CD8-positive, alpha-beta memory T cell (primary cell): ENCODE measurements at regions not wholly inside any gene's neighbourhood (a gene's known extent, or its start where the extent isn't known, plus 50 kb on each side); places are given as distances from the start of the nearest gene placed in this dataset.

ENCODE experiments used
- CTCF ChIA-PET: fragments of 350-600 bp; sonication (Branson Sonifier 250); formaldehyde crosslinking; loops from one replicate; lab custom pipeline; 2021; ENCODE audit warnings: antibody characterized with exemption; lab: Charles Lee
- POLR2A ChIA-PET: fragments of 350-600 bp; sonication (Branson Sonifier 250); formaldehyde crosslinking; loops from one replicate; lab custom pipeline; 2021; ENCODE audit warnings: antibody characterized with exemption; lab: Charles Lee
- DNase-seq, 5 donors: peaks; one replicate each; pipeline versions ENCODE4 v3.0.0 to v3.0.0-alpha.2; 2020 to 2022; ENCODE audit warnings: mixed read lengths in 1 of 5
- H3K27ac ChIP-seq: one replicate; pipeline ENCODE4 v1.7.0; 2013; ENCODE audit warnings: low read depth, mild to moderate bottlenecking, low read length, moderate library complexity
- H3K27me3 ChIP-seq: 2 replicates; pipeline ENCODE4 v1.7.0; 2013; ENCODE audit warnings: low read length, mild to moderate bottlenecking; ENCODE audit not compliant: insufficient read depth, poor library complexity, severe bottlenecking
- H3K36me3 ChIP-seq: 2 replicates; pipeline ENCODE4 v1.7.0; 2013; ENCODE audit warnings: mild to moderate bottlenecking, low read length, moderate library complexity; ENCODE audit not compliant: insufficient read depth
- H3K4me1 ChIP-seq: 2 replicates; pipeline ENCODE4 v1.7.0; 2013; ENCODE audit warnings: mild to moderate bottlenecking, low read length, moderate library complexity; ENCODE audit not compliant: insufficient read depth
- H3K4me3 ChIP-seq: 2 replicates; pipeline ENCODE4 v1.7.0; 2013; ENCODE audit warnings: mild to moderate bottlenecking, low read length
- H3K9me3 ChIP-seq: 2 replicates; pipeline ENCODE4 v1.7.0; 2013; ENCODE audit warnings: mild to moderate bottlenecking, low read length
- H3K27ac Mint-ChIP-seq, 8 donors: one replicate each; pipeline ENCODE4 v1.8.0; 2020 to 2021; ENCODE audit warnings: mixed read lengths in 8 of 8, mild to moderate bottlenecking in 6 of 8, inconsistent platforms in 3 of 8, moderate library complexity in 3 of 8
- H3K27me3 Mint-ChIP-seq, 2 donors: one replicate each; pipeline ENCODE4 v1.8.0; 2020 to 2021; ENCODE audit warnings: mixed read lengths in 2 of 2, mild to moderate bottlenecking in 1 of 2, moderate library complexity in 1 of 2
- H3K36me3 Mint-ChIP-seq, 3 donors: one replicate each; pipeline ENCODE4 v1.8.0; 2020 to 2021; ENCODE audit warnings: mixed read lengths in 3 of 3, inconsistent platforms in 1 of 3, mild to moderate bottlenecking in 1 of 3
- H3K4me1 Mint-ChIP-seq, 3 donors: one replicate each; pipeline ENCODE4 v1.8.0; 2020 to 2021; ENCODE audit warnings: mixed read lengths in 3 of 3, inconsistent platforms in 1 of 3, mild to moderate bottlenecking in 1 of 3
- H3K4me3 Mint-ChIP-seq, 7 donors: one replicate each; pipeline ENCODE4 v1.8.0; 2020 to 2021; ENCODE audit warnings: mixed read lengths in 7 of 7, mild to moderate bottlenecking in 6 of 7, moderate library complexity in 4 of 7, inconsistent platforms in 2 of 7
- H3K9me3 Mint-ChIP-seq, 5 donors: one replicate each; pipeline ENCODE4 v1.8.0; 2020 to 2022; ENCODE audit warnings: mixed read lengths in 5 of 5, mild to moderate bottlenecking in 3 of 5, moderate library complexity in 2 of 5, inconsistent platforms in 1 of 5

GRCh38 chr17:74042744-74043486, 160.6 kb upstream of the RPL38 start:
- ChIA-PET POLR2A (no interaction called here), CTCF (no interaction called here)
- H3K27me3 ChIP-seq: no peaks in the 10 kb centered on the region
- no peak for DNase-seq
- no peaks in the 10 kb centered on the region for H3K36me3 Mint-ChIP-seq
- no peak overlapping the region for H3K27ac ChIP-seq
- H3K9me3 Mint-ChIP-seq: no peaks in the 10 kb centered on the region
- no peak overlapping the region for H3K4me3 Mint-ChIP-seq
- no peak overlapping the region for H3K4me3 ChIP-seq
- no peak overlapping the region for H3K27ac Mint-ChIP-seq
- H3K9me3 ChIP-seq: no peaks in the 10 kb centered on the region
- no peaks in the 10 kb centered on the region for H3K36me3 ChIP-seq
- H3K4me1 ChIP-seq: no peaks in the 10 kb centered on the region
- no peaks in the 10 kb centered on the region for H3K4me1 Mint-ChIP-seq
- peaks cover 10 to 15% of the 10 kb centered on the region in 2 donors for H3K27me3 Mint-ChIP-seq

DNA sequence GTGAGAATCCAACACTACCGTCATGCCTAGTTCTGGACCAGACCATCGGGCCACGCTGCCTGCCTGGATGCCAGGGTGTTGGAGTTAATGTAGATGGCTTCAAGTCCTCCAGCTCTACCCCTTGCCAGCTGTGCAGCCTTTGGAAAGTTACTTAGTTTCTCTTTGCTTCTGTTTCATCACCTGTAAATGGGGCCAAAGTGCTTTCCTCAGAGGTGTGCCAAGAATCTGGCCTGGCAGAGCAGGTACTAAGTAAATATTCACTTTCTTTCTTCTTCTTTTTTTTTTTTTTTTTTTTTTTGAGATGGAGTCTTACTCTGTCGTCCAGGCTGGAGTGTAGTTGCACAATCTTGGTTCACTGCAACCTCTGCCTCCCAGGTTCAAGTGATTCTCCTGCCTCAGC, 159.5 kb upstream of the RPL38 start:
- no peaks in the 10 kb centered on the region for H3K9me3 ChIP-seq
- no peaks in the 10 kb centered on the region for H3K27me3 ChIP-seq
- H3K4me1 Mint-ChIP-seq: no peaks in the 10 kb centered on the region
- CTCF ChIA-PET: no interaction called here
- H3K27me3 Mint-ChIP-seq: peaks cover 10 to 19% of the 10 kb centered on the region in 2 donors
- POLR2A ChIA-PET: no interaction called here
- DNase-seq: no peak
- no peaks in the 10 kb centered on the region for H3K9me3 Mint-ChIP-seq
- H3K4me3 Mint-ChIP-seq: no peak overlapping the region
- no peak overlapping the region for H3K4me3 ChIP-seq
- H3K27ac Mint-ChIP-seq: no peak overlapping the region
- H3K27ac ChIP-seq: no peak overlapping the region
- no peaks in the 10 kb centered on the region for H3K36me3 Mint-ChIP-seq
- no peaks in the 10 kb centered on the region for H3K4me1 ChIP-seq
- no peaks in the 10 kb centered on the region for H3K36me3 ChIP-seq

- no peaks in the 10 kb centered on the region for H3K36me3 Mint-ChIP-seq
These were observed 157.7 kb upstream of the RPL38 start for GRCh38 chr17:74045608-74046280.

GRCh38 chr17:74049167-74049966, 154.1 kb upstream of the RPL38 start:
- Mint-ChIP-seq H3K4me3 (no peak overlapping the region), H3K36me3 (no peaks in the 10 kb centered on the region), H3K4me1 (no peaks in the 10 kb centered on the region), H3K27ac (no peak overlapping the region), H3K27me3 (peaks cover 16 to 50% of the 10 kb centered on the region in 2 donors), H3K9me3 (peaks cover 0 to 2% (median 0%) of the 10 kb centered on the region in 5 donors)
- Histone ChIP-seq H3K4me1 (no peaks in the 10 kb centered on the region), H3K4me3 (no peak overlapping the region), H3K36me3 (no peaks in the 10 kb centered on the region), H3K27me3 (no peaks in the 10 kb centered on the region), H3K9me3 (no peaks in the 10 kb centered on the region), H3K27ac (no peak overlapping the region)
- DNase-seq: no peak
- POLR2A ChIA-PET: no interaction called here
- CTCF ChIA-PET: interaction anchor here (1.3 kb wide), 1 partner anchor 13 kb away, joined by 3 read pairs; no protein-coding TSS in a partner anchor

More at GRCh38 chr17:74045608-74046280, 157.7 kb upstream of the RPL38 start:
- no peaks in the 10 kb centered on the region for H3K4me1 ChIP-seq
- no peaks in the 10 kb centered on the region for H3K36me3 ChIP-seq
- no peak overlapping the region for H3K27ac ChIP-seq
- no peak overlapping the region for H3K27ac Mint-ChIP-seq
- no peaks in the 10 kb centered on the region for H3K9me3 ChIP-seq
- H3K27me3 Mint-ChIP-seq: peaks cover 13 to 30% of the 10 kb centered on the region in 2 donors
- H3K4me3 ChIP-seq: no peak overlapping the region
- DNase-seq: no peak
- no peaks in the 10 kb centered on the region for H3K9me3 Mint-ChIP-seq
- ChIA-PET POLR2A (no interaction called here), CTCF (interaction anchor here (1.0 kb wide), 1 partner anchor 11 kb away, joined by 3 read pairs; no protein-coding TSS in a partner anchor)
- H3K4me3 Mint-ChIP-seq: no peak overlapping the region
- no peaks in the 10 kb centered on the region for H3K27me3 ChIP-seq
- H3K4me1 Mint-ChIP-seq: no peaks in the 10 kb centered on the region

DNA sequence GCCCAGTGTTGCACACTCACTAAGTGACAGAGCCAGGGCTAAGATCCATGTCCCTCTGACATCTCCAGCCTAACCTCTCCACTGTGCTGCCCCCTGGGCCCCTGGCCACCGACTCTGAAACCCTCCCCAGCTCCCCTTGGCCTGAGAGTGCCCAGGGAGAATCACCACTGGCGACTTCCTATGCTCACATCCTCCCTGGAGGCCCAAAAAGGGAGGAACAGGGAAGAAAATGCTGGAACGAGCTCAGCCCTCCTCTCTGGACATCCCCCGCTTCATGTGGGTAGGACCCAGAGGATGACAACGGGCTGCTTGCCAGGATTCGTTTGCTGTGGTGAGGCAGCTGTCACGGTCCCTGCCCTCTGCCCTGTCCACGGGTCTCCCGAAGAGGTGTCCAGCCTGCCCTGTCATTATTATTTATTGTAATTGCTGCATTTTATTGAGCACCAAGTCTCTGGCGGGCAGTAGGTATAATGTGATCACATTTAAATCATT, 153.5 kb upstream of the RPL38 start:
- no peak for DNase-seq
- H3K4me1 Mint-ChIP-seq: no peaks in the 10 kb centered on the region
- no peaks in the 10 kb centered on the region for H3K36me3 ChIP-seq
- peaks cover 0 to 2% (median 0%) of the 10 kb centered on the region in 5 donors for H3K9me3 Mint-ChIP-seq
- H3K27ac Mint-ChIP-seq: no peak overlapping the region
- H3K4me3 Mint-ChIP-seq: no peak overlapping the region
- peaks cover 16 to 52% of the 10 kb centered on the region in 2 donors for H3K27me3 Mint-ChIP-seq
- no peaks in the 10 kb centered on the region for H3K36me3 Mint-ChIP-seq
- POLR2A ChIA-PET: no interaction called here
- H3K4me3 ChIP-seq: no peak overlapping the region
- no peaks in the 10 kb centered on the region for H3K4me1 ChIP-seq
- no peak overlapping the region for H3K27ac ChIP-seq
- no peaks in the 10 kb centered on the region for H3K9me3 ChIP-seq
- H3K27me3 ChIP-seq: no peaks in the 10 kb centered on the region
- CTCF ChIA-PET: interaction anchor here (1.3 kb wide), 1 partner anchor 12 kb away, joined by 3 read pairs; no protein-coding TSS in a partner anchor

- Histone ChIP-seq H3K36me3 (no peaks in the 10 kb centered on the region), H3K4me1 (no peaks in the 10 kb centered on the region), H3K4me3 (no peak overlapping the region), H3K9me3 (no peaks in the 10 kb centered on the region), H3K27me3 (no peaks in the 10 kb centered on the region), H3K27ac (no peak overlapping the region)
- no peak for DNase-seq
- peaks cover 10 to 50% of the 10 kb centered on the region in 2 donors for H3K27me3 Mint-ChIP-seq
- CTCF ChIA-PET: no interaction called here
- H3K27ac Mint-ChIP-seq: no peak overlapping the region
- H3K36me3 Mint-ChIP-seq: no peaks in the 10 kb centered on the region
- peaks cover 0 to 2% (median 0%) of the 10 kb centered on the region in 5 donors for H3K9me3 Mint-ChIP-seq
- POLR2A ChIA-PET: no interaction called here
- no peaks in the 10 kb centered on the region for H3K4me1 Mint-ChIP-seq
- H3K4me3 Mint-ChIP-seq: no peak overlapping the region
These were observed 152.1 kb upstream of the RPL38 start for GRCh38 chr17:74051348-74051747.

DNA sequence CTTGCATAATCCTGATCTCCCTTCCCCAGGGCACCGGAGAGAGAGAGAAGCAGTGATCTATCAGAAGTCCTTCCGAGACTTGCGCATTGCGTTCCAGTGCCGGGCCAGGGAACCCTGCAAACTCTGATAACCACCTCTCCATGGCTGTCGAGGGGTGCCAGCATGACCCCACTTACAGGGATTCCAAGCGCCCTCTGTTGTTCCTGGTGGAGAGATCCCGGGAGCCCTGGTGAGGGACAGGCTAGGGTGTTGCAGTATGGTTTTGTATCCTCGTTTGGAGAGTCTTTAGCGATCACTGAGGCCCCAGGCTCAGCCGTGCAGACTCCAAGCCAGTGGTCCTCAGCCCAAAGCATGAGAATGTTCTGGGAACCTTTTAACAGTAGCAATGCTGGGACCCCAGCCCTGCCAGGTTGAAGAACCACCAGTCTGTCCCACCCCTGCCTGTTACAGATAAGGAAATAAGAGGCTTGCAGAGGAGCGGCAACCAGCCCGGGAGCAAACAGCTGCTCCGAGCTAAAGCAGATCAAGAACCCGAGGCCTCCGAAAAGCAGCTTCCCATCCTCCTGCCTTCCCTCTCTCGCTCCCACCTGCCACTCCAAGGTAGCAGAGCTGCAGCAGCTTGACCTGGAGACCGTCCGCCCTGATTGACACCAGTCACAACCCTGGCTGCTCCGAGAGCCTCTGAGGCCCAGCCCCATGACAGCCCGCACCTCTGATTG, 150.3 kb upstream of the RPL38 start:
- H3K27ac ChIP-seq: no peak overlapping the region
- H3K27ac Mint-ChIP-seq: no peak overlapping the region
- no peak overlapping the region for H3K4me3 ChIP-seq
- H3K9me3 Mint-ChIP-seq: peaks cover 0 to 2% (median 0%) of the 10 kb centered on the region in 5 donors
- H3K9me3 ChIP-seq: no peaks in the 10 kb centered on the region
- no peaks in the 10 kb centered on the region for H3K4me1 Mint-ChIP-seq
- DNase-seq: no peak
- H3K4me3 Mint-ChIP-seq: no peak overlapping the region
- H3K27me3 Mint-ChIP-seq: peaks cover 15 to 57% of the 10 kb centered on the region in 2 donors
- H3K27me3 ChIP-seq: no peaks in the 10 kb centered on the region
- ChIA-PET POLR2A (no interaction called here), CTCF (no interaction called here)
- no peaks in the 10 kb centered on the region for H3K36me3 ChIP-seq
- H3K36me3 Mint-ChIP-seq: no peaks in the 10 kb centered on the region
- H3K4me1 ChIP-seq: no peaks in the 10 kb centered on the region
